Ecto neural progenitor cell (in vitro differentiated cells): ENCODE measurements at regions not wholly inside any gene's neighbourhood (a gene's known extent, or its start where the extent isn't known, plus 50 kb on each side); places are given as distances from the start of the nearest gene placed in this dataset.

ENCODE experiments used
- DNase-seq: peaks from one replicate; pipeline ENCODE4 v3.0.0-alpha.2; 2018; ENCODE audit warnings: low spot score

DNA sequence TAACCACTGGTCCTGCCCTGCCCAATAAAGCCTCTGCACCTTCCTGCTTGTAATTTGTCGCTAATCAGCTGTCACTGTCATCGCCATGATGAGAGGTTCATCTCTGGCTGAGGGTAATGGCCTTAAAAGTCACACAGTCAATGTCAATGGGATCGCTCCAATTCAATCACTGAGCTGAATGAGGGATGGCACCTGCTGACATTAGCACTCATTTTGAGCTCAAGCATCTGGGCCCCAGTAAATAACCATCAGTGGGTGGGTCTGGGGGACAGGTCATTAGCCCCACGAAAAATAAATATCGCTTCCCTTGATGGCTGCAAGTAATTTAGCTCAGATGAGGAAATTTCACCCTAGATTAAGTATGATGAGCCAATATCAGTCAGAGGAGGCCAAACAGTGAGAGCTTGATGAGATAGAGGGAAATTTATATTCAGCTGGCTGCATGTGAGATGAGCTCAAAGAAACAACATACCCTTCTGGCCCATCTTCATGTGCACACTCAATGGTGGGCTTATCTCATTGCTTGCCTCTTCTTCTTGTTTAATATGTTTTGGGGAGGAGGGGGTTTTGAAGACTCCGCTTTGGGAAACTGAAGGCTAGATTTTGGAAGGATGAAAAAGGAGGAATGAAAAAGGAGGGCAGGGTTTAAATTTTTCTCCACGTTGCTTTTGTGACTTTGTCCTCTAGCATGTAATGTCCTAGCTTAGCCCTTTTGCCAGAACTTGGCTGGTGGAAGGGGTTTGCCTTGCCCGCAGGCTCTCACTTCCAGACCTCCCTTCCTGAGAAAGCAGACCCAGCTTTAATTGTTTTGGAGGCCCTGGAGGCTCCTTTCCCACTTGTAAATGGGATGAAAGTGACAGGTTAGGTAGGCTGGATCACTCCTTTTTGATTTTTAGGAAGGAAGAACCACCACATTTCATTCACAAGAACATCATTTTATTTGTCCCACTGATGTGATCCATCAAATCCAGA lies 84.8 kb upstream of the PAQR3 start:
- no peak for DNase-seq

- DNase-seq = no peak
Measured at GRCh38 chr4:79022529-79022928, 83.3 kb upstream of the PAQR3 start.

DNA sequence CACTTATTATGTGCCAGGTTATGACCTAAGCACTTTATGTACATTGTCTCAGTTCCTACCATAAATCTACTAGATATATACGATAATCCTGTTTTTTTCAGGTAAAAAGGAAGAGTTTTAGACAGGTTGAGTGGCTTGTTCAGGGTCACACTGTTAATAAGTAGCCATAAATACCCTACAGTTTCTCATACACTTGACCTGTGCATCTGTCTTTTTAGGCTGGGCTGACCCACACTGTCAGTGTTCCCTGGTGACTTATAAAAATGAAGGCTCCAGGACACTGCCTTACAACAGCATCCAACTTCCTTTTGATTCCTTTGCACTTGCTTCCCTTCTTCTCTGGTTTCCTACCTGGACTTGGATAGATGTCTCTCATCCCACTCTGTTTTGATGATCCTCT lies 78.2 kb upstream of the PAQR3 start:
- DNase-seq = no peak

DNA sequence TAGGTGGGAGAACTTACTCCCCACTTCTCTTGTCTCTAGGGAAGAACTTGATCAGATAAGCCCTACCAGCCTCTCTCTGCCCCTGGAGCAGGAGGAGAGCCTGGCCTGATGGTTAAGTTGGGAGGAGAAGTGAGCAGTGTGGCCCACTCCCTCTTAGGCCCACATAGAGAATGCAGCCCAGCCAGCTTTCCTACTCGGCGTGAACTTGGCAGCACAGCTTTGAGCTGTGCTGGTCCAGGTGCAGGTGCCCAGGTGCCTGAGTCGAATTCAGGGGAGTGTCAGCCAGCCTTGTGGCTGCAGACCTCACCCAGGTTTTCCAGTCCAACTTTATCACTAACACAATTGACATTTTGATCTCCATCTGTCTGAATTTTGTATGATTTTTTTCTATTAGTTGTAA lies 77.6 kb upstream of the PAQR3 start:
- no peak for DNase-seq

DNA sequence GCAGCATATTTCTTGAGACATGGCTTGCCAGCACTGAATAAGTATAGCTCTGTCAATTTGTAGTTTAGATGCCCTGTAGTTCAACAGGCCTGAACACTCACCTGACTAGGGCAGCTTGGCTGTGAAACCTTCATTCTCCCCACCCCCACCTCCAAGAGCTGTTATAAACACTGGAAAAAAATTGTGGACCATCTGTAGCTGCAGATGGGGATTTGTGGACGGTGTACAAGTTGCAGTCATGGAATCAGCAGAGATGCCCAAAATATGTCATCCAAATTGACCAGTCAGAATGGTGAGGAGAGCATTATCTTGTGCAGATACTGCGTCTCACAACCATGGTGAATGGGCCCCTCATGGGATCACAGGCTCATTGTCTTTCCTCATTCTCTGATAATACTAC lies 76.2 kb upstream of the PAQR3 start:
- DNase-seq = no peak

GRCh38 chr4:79014230-79014629 lies 75.0 kb upstream of the PAQR3 start:
- no peak for DNase-seq

DNA sequence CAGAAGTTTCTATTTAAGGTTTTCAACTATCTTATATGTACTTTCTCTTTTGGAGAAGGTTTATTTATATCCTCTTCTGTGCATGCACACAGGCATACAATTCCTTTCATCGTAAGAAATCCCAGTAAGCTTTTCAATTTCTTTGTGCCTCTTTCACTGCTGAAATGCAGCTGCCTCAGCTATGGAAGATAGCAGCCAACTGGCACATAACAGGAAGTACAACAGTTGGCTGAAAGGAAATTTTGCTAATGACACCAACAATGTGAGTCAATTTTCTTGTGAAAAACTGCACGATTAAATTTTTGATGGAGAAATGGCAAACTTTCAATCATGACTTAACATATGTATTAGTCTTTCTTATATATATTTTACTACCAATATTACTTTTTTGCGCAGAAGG lies 74.5 kb upstream of the PAQR3 start:
- no peak for DNase-seq

DNA sequence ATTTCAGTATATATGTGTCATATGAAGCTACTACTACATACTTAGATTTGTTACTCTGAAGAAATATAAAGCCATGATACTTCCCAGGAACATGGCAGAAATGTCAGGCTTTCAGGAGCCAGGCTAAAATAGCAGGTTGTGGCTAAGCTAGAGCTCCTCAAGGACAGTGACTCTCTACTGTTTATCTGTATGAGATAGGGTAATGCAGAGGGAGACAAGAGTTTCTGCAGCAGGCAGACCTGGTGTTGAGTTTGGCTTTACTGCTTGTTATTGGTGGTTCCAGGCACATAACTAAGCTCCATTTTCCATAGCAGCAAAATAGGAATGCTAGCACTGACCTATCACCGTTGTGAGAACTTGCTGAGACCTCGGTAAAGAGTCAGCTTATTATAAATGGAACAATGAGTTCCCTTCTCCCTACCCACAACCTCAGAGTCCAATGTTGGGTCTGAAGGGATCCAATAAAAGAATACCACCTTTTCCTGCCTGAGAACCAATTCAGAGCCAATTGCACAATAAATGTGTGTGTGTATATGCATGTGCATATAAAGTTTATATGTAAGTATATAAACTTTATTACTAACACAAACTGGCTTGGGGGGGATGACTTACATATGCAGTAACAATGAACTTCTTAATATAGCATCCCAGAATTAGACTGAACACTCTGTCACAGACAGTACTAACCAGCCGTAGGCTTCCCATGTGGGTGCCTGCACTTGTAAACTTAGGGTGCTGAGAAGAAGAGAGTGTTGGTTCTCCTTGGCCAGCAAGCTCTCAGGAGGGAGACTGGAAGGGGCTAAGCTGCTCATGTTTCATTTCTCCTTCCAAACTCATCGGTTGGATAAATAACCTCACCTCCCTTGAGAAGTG lies 51.9 kb upstream of the PAQR3 start:
- DNase-seq = no peak

DNA sequence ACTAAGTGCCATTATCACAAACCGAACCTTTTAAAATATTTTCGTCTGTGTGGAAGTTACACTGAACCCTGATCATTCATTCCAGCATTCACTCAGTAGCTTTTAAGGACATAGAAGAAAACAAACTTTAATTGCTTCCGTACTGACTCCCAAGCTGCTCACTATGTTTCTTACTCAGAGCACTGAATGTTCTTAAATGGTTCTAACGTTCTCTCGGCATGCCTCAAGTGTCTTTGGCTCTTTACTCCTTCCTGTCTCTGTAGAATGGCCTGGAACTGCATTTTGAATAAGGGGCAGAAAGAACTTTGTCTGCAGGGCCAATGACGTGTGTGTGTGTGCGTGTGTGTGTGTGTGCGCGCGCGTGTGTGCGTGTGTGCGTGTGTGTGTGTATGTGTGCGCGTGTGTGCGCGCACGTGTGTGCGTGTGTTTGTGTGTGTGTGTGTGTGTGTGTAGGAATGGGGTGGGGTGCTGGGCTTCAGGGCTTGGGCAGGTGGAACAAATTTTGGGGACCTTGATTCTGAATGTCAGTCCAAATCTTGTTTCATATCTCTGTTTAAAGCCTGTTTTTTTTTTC lies 50.5 kb upstream of the PAQR3 start:
- no peak for DNase-seq
